Thyroid gland (tissue), 4 donors: ENCODE measurements at regions not wholly inside any gene's neighbourhood (a gene's known extent, or its start where the extent isn't known, plus 50 kb on each side); places are given as distances from the start of the nearest gene placed in this dataset.

Experiments used
- POLR2A ChIP-seq, 2 donors: fragments of 450-650 bp; IDR thresholded peaks; one replicate each; pipeline ENCODE4 v1.6.1; 2017; ENCODE audit warnings: antibody characterized with exemption in 2 of 2, mild to moderate bottlenecking in 2 of 2, moderate library complexity in 1 of 2
- TF ChIP-seq, protein P1 (sequence below), 6 experiments: fragments of 200-600 bp in 3 of 6; fragments of 450-650 bp in 3 of 6; sonication (generic) in 3 of 6; IDR thresholded peaks; one replicate each; pipeline ENCODE4 v1.5.1; 2016 to 2019; ENCODE audit warnings: antibody characterized with exemption in 6 of 6, mild to moderate bottlenecking in 2 of 6, inconsistent platforms in 1 of 6, moderate library complexity in 1 of 6

DNA sequence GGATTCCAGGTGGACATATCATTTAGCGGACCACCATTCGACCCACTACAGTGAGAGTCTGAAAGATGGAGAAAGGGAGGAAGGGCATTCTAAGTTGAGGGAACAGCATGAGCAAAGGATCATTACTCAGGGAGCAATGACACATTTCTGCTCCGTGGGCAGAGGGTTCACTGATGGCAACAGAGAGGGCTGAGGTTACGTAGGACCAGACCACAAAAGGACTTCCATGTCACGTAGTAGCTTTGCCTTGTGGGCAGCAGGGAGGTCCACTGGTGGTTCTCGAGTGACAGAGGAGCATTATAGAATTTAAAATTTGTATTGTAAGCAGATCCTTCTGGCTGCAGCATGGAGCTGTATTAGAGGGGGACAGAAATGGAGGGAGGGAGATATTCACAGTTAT is 109.7 kb upstream of the NAV2 start:
- TF ChIP-seq, protein P1, sequence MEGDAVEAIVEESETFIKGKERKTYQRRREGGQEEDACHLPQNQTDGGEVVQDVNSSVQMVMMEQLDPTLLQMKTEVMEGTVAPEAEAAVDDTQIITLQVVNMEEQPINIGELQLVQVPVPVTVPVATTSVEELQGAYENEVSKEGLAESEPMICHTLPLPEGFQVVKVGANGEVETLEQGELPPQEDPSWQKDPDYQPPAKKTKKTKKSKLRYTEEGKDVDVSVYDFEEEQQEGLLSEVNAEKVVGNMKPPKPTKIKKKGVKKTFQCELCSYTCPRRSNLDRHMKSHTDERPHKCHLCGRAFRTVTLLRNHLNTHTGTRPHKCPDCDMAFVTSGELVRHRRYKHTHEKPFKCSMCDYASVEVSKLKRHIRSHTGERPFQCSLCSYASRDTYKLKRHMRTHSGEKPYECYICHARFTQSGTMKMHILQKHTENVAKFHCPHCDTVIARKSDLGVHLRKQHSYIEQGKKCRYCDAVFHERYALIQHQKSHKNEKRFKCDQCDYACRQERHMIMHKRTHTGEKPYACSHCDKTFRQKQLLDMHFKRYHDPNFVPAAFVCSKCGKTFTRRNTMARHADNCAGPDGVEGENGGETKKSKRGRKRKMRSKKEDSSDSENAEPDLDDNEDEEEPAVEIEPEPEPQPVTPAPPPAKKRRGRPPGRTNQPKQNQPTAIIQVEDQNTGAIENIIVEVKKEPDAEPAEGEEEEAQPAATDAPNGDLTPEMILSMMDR (IDR thresholded peaks at IDR 0.05), result no peak
- no peak for TF ChIP-seq POLR2A (IDR thresholded peaks at IDR 0.05)
